Thyroid gland (tissue), 4 donors: ENCODE measurements at regions not wholly inside any gene's neighbourhood (a gene's known extent, or its start where the extent isn't known, plus 50 kb on each side); places are given as distances from the start of the nearest gene placed in this dataset.

Experiments
- POLR2A ChIP-seq, 2 donors: fragments of 450-650 bp; IDR thresholded peaks; one replicate each; pipeline ENCODE4 v1.6.1; 2017; ENCODE audit warnings: antibody characterized with exemption in 2 of 2, mild to moderate bottlenecking in 2 of 2, moderate library complexity in 1 of 2
- TF ChIP-seq, protein P1 (sequence below), 6 experiments: fragments of 200-600 bp in 3 of 6; fragments of 450-650 bp in 3 of 6; sonication (generic) in 3 of 6; IDR thresholded peaks; one replicate each; pipeline ENCODE4 v1.5.1; 2016 to 2019; ENCODE audit warnings: antibody characterized with exemption in 6 of 6, mild to moderate bottlenecking in 2 of 6, inconsistent platforms in 1 of 6, moderate library complexity in 1 of 6

GRCh38 chr10:63010203-63010602 is 122.9 kb upstream of the NRBF2 start:
- TF ChIP-seq, protein P1, sequence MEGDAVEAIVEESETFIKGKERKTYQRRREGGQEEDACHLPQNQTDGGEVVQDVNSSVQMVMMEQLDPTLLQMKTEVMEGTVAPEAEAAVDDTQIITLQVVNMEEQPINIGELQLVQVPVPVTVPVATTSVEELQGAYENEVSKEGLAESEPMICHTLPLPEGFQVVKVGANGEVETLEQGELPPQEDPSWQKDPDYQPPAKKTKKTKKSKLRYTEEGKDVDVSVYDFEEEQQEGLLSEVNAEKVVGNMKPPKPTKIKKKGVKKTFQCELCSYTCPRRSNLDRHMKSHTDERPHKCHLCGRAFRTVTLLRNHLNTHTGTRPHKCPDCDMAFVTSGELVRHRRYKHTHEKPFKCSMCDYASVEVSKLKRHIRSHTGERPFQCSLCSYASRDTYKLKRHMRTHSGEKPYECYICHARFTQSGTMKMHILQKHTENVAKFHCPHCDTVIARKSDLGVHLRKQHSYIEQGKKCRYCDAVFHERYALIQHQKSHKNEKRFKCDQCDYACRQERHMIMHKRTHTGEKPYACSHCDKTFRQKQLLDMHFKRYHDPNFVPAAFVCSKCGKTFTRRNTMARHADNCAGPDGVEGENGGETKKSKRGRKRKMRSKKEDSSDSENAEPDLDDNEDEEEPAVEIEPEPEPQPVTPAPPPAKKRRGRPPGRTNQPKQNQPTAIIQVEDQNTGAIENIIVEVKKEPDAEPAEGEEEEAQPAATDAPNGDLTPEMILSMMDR (IDR thresholded peaks at IDR 0.05), result no peak
- TF ChIP-seq POLR2A (IDR thresholded peaks at IDR 0.05), result no peak
